ENCODE measurements at regions not wholly inside any gene's neighbourhood (a gene's known extent, or its start where the extent isn't known, plus 50 kb on each side); places are given as distances from the start of the nearest gene placed in this dataset.

GRCh38 chr10:112091703-112092102, 91.9 kb downstream of the GPAM start:
- DNase-seq = no peak

- no peak for DNase-seq
Observed at GRCh38 chr10:112092519-112092918, 91.0 kb downstream of the GPAM start.

GRCh38 chr10:112094984-112095383, 88.6 kb downstream of the GPAM start:
- no peak for DNase-seq

GRCh38 chr10:112095731-112096130, 87.8 kb downstream of the GPAM start:
- no peak for DNase-seq

GRCh38 chr10:112098682-112099081, 84.9 kb downstream of the GPAM start:
- no peak for DNase-seq

Measured in NCI-H510A (cell line).